ENCODE measurements at regions not wholly inside any gene's neighbourhood (a gene's known extent, or its start where the extent isn't known, plus 50 kb on each side); places are given as distances from the start of the nearest gene placed in this dataset.
A peak's percentile ranks its signal among the peaks of the same experiment; 100 is the strongest.

DNA sequence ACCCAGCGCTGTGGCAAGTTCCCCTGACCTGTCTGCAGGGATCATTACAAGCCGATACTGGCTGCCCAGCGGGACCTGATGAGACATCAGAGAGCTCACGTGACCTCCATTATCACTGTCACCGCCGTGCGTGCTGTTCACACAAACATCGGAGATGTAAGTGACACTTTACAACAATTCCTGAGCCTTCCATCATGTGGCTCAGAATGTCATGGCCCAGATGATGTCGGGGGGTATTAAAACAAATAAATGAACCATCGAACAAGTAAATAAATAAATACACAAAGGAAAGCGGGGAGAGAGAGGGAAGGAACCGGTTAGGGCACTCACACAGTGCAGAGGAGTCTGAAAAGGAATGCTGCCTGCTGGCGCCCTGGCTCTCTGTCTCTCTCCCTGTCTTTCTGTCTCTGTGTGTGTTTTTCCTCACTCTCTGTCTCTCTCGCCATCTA is 195.1 kb downstream of the BMP7 start:
- intact Hi-C loops (cut with micrococcal nuclease), result no loop called here
- Histone ChIP-seq H3K4me3 (ENCODE audit: low read length) (peak overlapping the region; percentile 59), H3K9me3 (ENCODE audit: low read length) (no peaks in the 10 kb centered on the region), H3K4me1 (ENCODE audit: insufficient read depth, low read length) (peaks cover 32% of the 10 kb centered on the region), H3K79me2 (ENCODE audit: low read length) (no peaks in the 10 kb centered on the region), H3F3A (ENCODE audit: low read length, unreplicated experiment) (no peaks in the 10 kb centered on the region), H3K27ac (ENCODE audit: low read length) (no peak overlapping the region), H3K9ac (ENCODE audit: low read length) (no peak overlapping the region), H3K36me3 (ENCODE audit: low read depth, low read length) (no peaks in the 10 kb centered on the region), H2AFZ (ENCODE audit: low read length) (peak overlapping the region; percentile 53), H4K20me1 (ENCODE audit: low read length) (no peaks in the 10 kb centered on the region), H3K27me3 (ENCODE audit: low read length) (no peaks in the 10 kb centered on the region), H3K9me2 (replicated peaks; ENCODE audit: low read length) (no peaks in the 10 kb centered on the region), H3K4me2 (ENCODE audit: low read length) (peak overlapping the region; percentile 78)
- BruUV-seq (replicated peaks), result no TSS peak
- POLR2A ChIA-PET (ENCODE audit: unreplicated experiment), result no interaction called here
- CTCF ChIA-PET, result no interaction called here
- ATAC-seq (no peak; the same call in 1 of the 2 replicates), DNase-seq (peak; percentile 56)
- TF ChIP-seq, protein P1, sequence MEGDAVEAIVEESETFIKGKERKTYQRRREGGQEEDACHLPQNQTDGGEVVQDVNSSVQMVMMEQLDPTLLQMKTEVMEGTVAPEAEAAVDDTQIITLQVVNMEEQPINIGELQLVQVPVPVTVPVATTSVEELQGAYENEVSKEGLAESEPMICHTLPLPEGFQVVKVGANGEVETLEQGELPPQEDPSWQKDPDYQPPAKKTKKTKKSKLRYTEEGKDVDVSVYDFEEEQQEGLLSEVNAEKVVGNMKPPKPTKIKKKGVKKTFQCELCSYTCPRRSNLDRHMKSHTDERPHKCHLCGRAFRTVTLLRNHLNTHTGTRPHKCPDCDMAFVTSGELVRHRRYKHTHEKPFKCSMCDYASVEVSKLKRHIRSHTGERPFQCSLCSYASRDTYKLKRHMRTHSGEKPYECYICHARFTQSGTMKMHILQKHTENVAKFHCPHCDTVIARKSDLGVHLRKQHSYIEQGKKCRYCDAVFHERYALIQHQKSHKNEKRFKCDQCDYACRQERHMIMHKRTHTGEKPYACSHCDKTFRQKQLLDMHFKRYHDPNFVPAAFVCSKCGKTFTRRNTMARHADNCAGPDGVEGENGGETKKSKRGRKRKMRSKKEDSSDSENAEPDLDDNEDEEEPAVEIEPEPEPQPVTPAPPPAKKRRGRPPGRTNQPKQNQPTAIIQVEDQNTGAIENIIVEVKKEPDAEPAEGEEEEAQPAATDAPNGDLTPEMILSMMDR (conservative IDR thresholded peaks at IDR 0.05; ENCODE audit: low read depth, low read length), result no peak
- no peak for TF ChIP-seq EZH2phosphoT487 (IDR thresholded peaks at IDR 0.05; ENCODE audit: borderline replicate concordance, low read length)
- TF ChIP-seq EZH2 (IDR thresholded peaks at IDR 0.05; ENCODE audit: low read length, unreplicated experiment), result no peak

GRCh38 chr20:57071954-57072583 is 194.4 kb downstream of the BMP7 start:
- no peak overlapping the region for H3K9ac ChIP-seq (ENCODE audit: low read length)
- no peaks in the 10 kb centered on the region for H3K79me2 ChIP-seq (ENCODE audit: low read length)
- intact Hi-C loops (cut with micrococcal nuclease), result no loop called here
- POLR2A ChIA-PET (ENCODE audit: unreplicated experiment), result no interaction called here
- H3K4me3 ChIP-seq (ENCODE audit: low read length), result no peak overlapping the region
- CTCF ChIA-PET, result no interaction called here
- no peak overlapping the region for H3K27ac ChIP-seq (ENCODE audit: low read length)
- no peaks in the 10 kb centered on the region for H3K27me3 ChIP-seq (ENCODE audit: low read length)
- no TSS peak for BruUV-seq (replicated peaks)
- peak overlapping the region; percentile 78 for H3K4me2 ChIP-seq (ENCODE audit: low read length)
- no peaks in the 10 kb centered on the region for H3K9me3 ChIP-seq (ENCODE audit: low read length)
- no peak overlapping the region for H2AFZ ChIP-seq (ENCODE audit: low read length)
- H3K9me2 ChIP-seq (replicated peaks; ENCODE audit: low read length), result no peaks in the 10 kb centered on the region
- H3K36me3 ChIP-seq (ENCODE audit: low read depth, low read length), result no peaks in the 10 kb centered on the region
- ATAC-seq (no peak), DNase-seq (no peak)
- peaks cover 37% of the 10 kb centered on the region for H3K4me1 ChIP-seq (ENCODE audit: insufficient read depth, low read length)
- no peaks in the 10 kb centered on the region for H3F3A ChIP-seq (ENCODE audit: low read length, unreplicated experiment)
- no peaks in the 10 kb centered on the region for H4K20me1 ChIP-seq (ENCODE audit: low read length)
- TF ChIP-seq EZH2phosphoT487 (IDR thresholded peaks at IDR 0.05; ENCODE audit: borderline replicate concordance, low read length) (no peak), EZH2 (IDR thresholded peaks at IDR 0.05; ENCODE audit: low read length, unreplicated experiment) (no peak)
- TF ChIP-seq, protein P1 (conservative IDR thresholded peaks at IDR 0.05; ENCODE audit: low read depth, low read length), result no peak

DNA sequence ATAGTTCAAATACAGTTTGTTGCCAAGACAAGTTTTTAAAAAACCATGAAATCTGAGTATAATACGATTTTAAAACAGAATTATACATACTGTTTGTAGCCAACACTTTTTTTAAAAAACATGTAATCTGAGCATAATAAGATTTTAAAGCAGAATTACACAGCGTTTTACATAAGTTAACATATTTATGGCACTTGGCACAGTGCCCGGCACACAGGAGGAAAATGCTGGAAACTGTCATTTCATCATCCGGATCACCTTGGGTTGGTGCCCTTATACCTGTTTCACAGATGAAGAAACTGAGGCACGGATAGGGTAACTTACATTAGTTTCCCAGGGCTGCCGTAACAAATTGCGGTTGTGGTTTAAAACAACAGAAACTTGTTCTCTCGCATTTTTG is 193.0 kb downstream of the BMP7 start:
- DNase-seq, result no peak
- H2AFZ ChIP-seq (ENCODE audit: low read length), result no peak overlapping the region
- H3F3A ChIP-seq (ENCODE audit: low read length, unreplicated experiment), result no peaks in the 10 kb centered on the region
- H3K9me3 ChIP-seq (ENCODE audit: low read length), result peaks cover 11% of the 10 kb centered on the region
- no peak overlapping the region for H3K4me2 ChIP-seq (ENCODE audit: low read length)
- peaks cover 39% of the 10 kb centered on the region for H3K4me1 ChIP-seq (ENCODE audit: insufficient read depth, low read length)
- H3K9ac ChIP-seq (ENCODE audit: low read length), result no peak overlapping the region
- H3K79me2 ChIP-seq (ENCODE audit: low read length), result no peaks in the 10 kb centered on the region
- no peak overlapping the region for H3K4me3 ChIP-seq (ENCODE audit: low read length)
- no peak overlapping the region for H3K27ac ChIP-seq (ENCODE audit: low read length)
- H3K27me3 ChIP-seq (ENCODE audit: low read length), result no peaks in the 10 kb centered on the region
- no peaks in the 10 kb centered on the region for H4K20me1 ChIP-seq (ENCODE audit: low read length)
- ATAC-seq, result no peak
- H3K36me3 ChIP-seq (ENCODE audit: low read depth, low read length), result no peaks in the 10 kb centered on the region
- CTCF ChIA-PET, result no interaction called here
- no peak for TF ChIP-seq EZH2phosphoT487 (IDR thresholded peaks at IDR 0.05; ENCODE audit: borderline replicate concordance, low read length)
- TF ChIP-seq, protein P1 (conservative IDR thresholded peaks at IDR 0.05; ENCODE audit: low read depth, low read length), result no peak
- TF ChIP-seq EZH2 (IDR thresholded peaks at IDR 0.05; ENCODE audit: low read length, unreplicated experiment), result no peak
- no TSS peak for BruUV-seq (replicated peaks)
- no peaks in the 10 kb centered on the region for H3K9me2 ChIP-seq (replicated peaks; ENCODE audit: low read length)
- intact Hi-C loops (cut with micrococcal nuclease), result no loop called here
- POLR2A ChIA-PET (ENCODE audit: unreplicated experiment), result no interaction called here

Measured in PC-3 (cell line).